Neutrophil (primary cell): ENCODE measurements at regions not wholly inside any gene's neighbourhood (a gene's known extent, or its start where the extent isn't known, plus 50 kb on each side); places are given as distances from the start of the nearest gene placed in this dataset.

Experiments used
- H3K27ac ChIP-seq: fragments of 200-600 bp; sonication (generic); 2 replicates; pipeline ENCODE4 v1.5.1; 2016; ENCODE audit warnings: mild to moderate bottlenecking, moderate library complexity
- H3K27me3 ChIP-seq: fragments of 200-600 bp; sonication (generic); 2 replicates; pipeline ENCODE4 v1.6.0; 2016; ENCODE audit warnings: mild to moderate bottlenecking
- H3K36me3 ChIP-seq: fragments of 200-600 bp; sonication (generic); 2 replicates; pipeline ENCODE4 v1.5.1; 2017
- H3K4me1 ChIP-seq, 2 experiments: fragments of 200-600 bp in 1 of 2; sonication (generic) in 1 of 2; 1 replicate in 1 of 2; 2 replicates in 1 of 2; pipeline versions ENCODE4 v1.5.1 to v1.6.1; 2013 to 2016; ENCODE audit warnings: low read depth in 1 of 2, low read length in 1 of 2, mild to moderate bottlenecking in 1 of 2, moderate library complexity in 1 of 2; ENCODE audit not compliant: control insufficient read depth in 1 of 2, insufficient read depth in 1 of 2
- H3K4me3 ChIP-seq, 2 experiments: fragments of 200-600 bp in 1 of 2; sonication (generic) in 1 of 2; 1 replicate in 1 of 2; 2 replicates in 1 of 2; pipeline ENCODE4 v1.5.1; 2013 to 2016; ENCODE audit warnings: low read depth in 1 of 2, low read length in 1 of 2, mild to moderate bottlenecking in 1 of 2, moderate library complexity in 1 of 2
- H3K9me3 ChIP-seq: fragments of 200-600 bp; sonication (generic); 2 replicates; pipeline ENCODE4 v1.5.1; 2016
- CTCF ChIP-seq: fragments of 200-600 bp; sonication (generic); IDR thresholded peaks from 2 replicates; pipeline ENCODE4 v1.5.1; 2016; ENCODE audit warnings: antibody characterized with exemption

GRCh38 chr16:47940466-47940865 is 215.3 kb downstream of the ABCC12 start:
- no peaks in the 10 kb centered on the region for H3K36me3 ChIP-seq
- no peaks in the 10 kb centered on the region for H3K27me3 ChIP-seq
- no peaks in the 10 kb centered on the region for H3K9me3 ChIP-seq
- H3K4me1 ChIP-seq: peaks cover 0 to 3% of the 10 kb centered on the region in 2 experiments
- no peak overlapping the region for H3K27ac ChIP-seq
- H3K4me3 ChIP-seq: no peak overlapping the region
- TF ChIP-seq CTCF: no peak

- no peak overlapping the region for H3K27ac ChIP-seq
- H3K4me3 ChIP-seq: no peak overlapping the region
- H3K27me3 ChIP-seq: no peaks in the 10 kb centered on the region
- no peaks in the 10 kb centered on the region for H3K9me3 ChIP-seq
- no peak for TF ChIP-seq CTCF
- peaks cover 0 to 3% of the 10 kb centered on the region in 2 experiments for H3K4me1 ChIP-seq
- no peaks in the 10 kb centered on the region for H3K36me3 ChIP-seq
Measured at GRCh38 chr16:47939680-47940079, 216.1 kb downstream of the ABCC12 start.

- no peak overlapping the region for H3K27ac ChIP-seq
- no peaks in the 10 kb centered on the region for H3K36me3 ChIP-seq
- H3K27me3 ChIP-seq: no peaks in the 10 kb centered on the region
- H3K4me3 ChIP-seq: no peak overlapping the region
- no peaks in the 10 kb centered on the region for H3K9me3 ChIP-seq
- peaks cover 0 to 3% of the 10 kb centered on the region in 2 experiments for H3K4me1 ChIP-seq
- no peak for TF ChIP-seq CTCF
Measured at GRCh38 chr16:47938272-47938671, 217.5 kb downstream of the ABCC12 start.

- Histone ChIP-seq H3K9me3 (no peaks in the 10 kb centered on the region), H3K27ac (no peak overlapping the region), H3K27me3 (no peaks in the 10 kb centered on the region), H3K36me3 (no peaks in the 10 kb centered on the region), H3K4me1 (no peaks in the 10 kb centered on the region), H3K4me3 (no peak overlapping the region)
- TF ChIP-seq CTCF: no peak
Measured at GRCh38 chr16:47928008-47928407, 227.8 kb downstream of the ABCC12 start.

GRCh38 chr16:47927330-47927729 is 228.5 kb downstream of the ABCC12 start:
- Histone ChIP-seq H3K4me1 (no peaks in the 10 kb centered on the region), H3K27me3 (no peaks in the 10 kb centered on the region), H3K9me3 (no peaks in the 10 kb centered on the region), H3K4me3 (no peak overlapping the region), H3K27ac (no peak overlapping the region), H3K36me3 (no peaks in the 10 kb centered on the region)
- TF ChIP-seq CTCF: no peak
